ENCODE measurements at regions not wholly inside any gene's neighbourhood (a gene's known extent, or its start where the extent isn't known, plus 50 kb on each side); places are given as distances from the start of the nearest gene placed in this dataset.

DNA sequence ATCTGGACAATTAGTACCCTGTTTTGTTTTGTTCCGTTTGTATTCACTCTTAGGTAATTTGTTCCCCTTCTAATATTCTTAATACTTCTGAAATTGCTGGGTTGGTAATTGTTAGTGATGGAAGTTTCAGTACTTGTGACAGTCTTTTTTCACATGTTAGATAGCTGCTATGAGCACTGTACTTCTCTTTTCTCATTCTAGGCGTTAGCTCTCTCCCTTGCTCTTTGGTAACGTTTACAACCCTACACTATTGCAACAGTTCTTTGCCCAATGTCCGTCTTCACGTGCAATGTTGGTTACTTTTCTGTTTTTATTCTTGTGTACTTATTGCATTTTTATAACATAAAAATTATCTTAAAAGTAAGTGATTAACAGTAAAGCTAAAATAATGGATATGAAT is 1509.0 kb downstream of the MAT2B start:
- no peak overlapping the region for H3K4me3 ChIP-seq (replicated peaks; ENCODE audit: low read depth, low read length)
- no peak for DNase-seq (ENCODE audit: extremely low read depth, low read depth)
- TF ChIP-seq, protein P1, sequence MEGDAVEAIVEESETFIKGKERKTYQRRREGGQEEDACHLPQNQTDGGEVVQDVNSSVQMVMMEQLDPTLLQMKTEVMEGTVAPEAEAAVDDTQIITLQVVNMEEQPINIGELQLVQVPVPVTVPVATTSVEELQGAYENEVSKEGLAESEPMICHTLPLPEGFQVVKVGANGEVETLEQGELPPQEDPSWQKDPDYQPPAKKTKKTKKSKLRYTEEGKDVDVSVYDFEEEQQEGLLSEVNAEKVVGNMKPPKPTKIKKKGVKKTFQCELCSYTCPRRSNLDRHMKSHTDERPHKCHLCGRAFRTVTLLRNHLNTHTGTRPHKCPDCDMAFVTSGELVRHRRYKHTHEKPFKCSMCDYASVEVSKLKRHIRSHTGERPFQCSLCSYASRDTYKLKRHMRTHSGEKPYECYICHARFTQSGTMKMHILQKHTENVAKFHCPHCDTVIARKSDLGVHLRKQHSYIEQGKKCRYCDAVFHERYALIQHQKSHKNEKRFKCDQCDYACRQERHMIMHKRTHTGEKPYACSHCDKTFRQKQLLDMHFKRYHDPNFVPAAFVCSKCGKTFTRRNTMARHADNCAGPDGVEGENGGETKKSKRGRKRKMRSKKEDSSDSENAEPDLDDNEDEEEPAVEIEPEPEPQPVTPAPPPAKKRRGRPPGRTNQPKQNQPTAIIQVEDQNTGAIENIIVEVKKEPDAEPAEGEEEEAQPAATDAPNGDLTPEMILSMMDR (IDR thresholded peaks at IDR 0.05; ENCODE audit: low read depth, low read length, missing control alignments) = no peak

DNA sequence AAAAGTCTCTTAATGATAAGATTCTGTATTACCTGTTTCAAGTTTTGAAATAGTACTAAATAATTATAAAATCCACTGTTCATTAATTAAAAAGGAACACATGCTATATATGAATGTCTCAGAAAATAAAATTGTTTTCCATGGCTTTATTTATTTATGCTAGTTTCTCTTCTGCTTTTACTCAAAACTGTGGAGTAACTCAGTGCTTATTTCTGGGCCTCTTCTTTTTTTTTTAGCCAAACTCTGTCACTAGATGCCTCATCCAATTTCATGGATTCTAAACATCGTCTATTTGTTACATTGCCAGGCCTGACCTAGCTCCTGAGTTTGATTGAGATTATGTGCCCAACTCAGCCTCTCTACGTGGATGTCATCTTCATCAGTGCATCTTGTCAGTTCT is 1509.7 kb downstream of the MAT2B start:
- H3K4me3 ChIP-seq (replicated peaks; ENCODE audit: low read depth, low read length) = no peak overlapping the region
- TF ChIP-seq, protein P1 (IDR thresholded peaks at IDR 0.05; ENCODE audit: low read depth, low read length, missing control alignments) = no peak
- no peak for DNase-seq (ENCODE audit: extremely low read depth, low read depth)

DNA sequence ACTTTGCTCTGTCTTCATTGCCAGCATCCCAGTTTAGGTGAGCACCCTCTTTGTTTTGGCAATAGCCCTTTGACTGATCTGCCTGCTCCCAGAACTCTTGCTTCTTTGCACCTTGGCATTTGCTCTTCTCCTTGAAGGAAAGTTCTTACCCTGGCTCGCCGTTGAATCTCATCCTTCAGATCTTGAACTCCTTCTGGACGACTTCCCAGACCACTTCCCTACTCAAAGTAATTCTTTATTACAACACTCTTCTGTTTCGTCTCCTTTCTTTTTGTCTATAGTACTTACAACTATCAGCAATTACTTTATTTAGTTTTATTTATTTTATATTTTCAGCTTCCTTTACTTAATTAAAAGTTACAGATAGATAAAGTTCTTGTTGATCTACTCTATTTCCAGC is 1510.1 kb downstream of the MAT2B start:
- TF ChIP-seq, protein P1 (IDR thresholded peaks at IDR 0.05; ENCODE audit: low read depth, low read length, missing control alignments) = no peak
- H3K4me3 ChIP-seq (replicated peaks; ENCODE audit: low read depth, low read length) = no peak overlapping the region
- DNase-seq (ENCODE audit: extremely low read depth, low read depth) = no peak

DNA sequence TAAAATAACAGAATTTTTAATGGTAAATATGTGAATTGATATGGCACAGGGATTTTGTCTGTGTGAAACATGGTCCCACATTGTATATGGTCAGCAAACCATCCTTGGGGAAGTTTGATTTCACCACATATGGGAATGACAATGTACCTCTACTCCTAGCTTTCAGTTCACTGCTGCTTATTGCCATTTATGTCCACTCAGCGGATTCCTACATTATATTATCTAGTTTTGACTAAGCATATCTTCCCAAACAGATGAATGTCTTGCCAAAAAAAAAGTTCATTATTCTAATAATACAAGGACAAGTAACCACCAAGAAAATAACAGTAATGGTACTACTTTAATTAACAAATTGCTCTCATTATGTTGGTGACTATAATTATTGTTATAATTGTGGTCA is 1521.6 kb downstream of the MAT2B start:
- no peak for DNase-seq (ENCODE audit: extremely low read depth, low read depth)
- TF ChIP-seq, protein P1 (IDR thresholded peaks at IDR 0.05; ENCODE audit: low read depth, low read length, missing control alignments) = no peak
- H3K4me3 ChIP-seq (replicated peaks; ENCODE audit: low read depth, low read length) = no peak overlapping the region

DNA sequence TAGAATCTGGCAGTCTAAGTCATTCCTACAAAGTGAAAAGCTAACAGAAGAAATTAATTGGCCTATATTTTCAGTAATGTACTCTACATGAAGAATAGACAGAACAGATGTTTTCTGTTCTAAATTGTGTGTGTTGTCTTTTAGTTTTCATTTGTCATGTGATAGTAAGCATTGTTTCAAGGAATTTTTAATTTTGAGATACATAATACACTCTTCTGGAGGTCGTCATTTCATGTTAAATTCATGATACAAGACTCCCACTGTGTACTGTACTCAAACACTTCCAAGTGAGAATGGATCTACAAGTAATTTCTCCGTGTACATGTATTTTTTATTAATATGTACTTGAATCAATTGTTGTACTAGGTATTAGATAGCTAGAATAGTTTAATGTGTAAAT is 1522.9 kb downstream of the MAT2B start:
- no peak for DNase-seq (ENCODE audit: extremely low read depth, low read depth)
- H3K4me3 ChIP-seq (replicated peaks; ENCODE audit: low read depth, low read length) = no peak overlapping the region
- TF ChIP-seq, protein P1 (IDR thresholded peaks at IDR 0.05; ENCODE audit: low read depth, low read length, missing control alignments) = no peak

DNA sequence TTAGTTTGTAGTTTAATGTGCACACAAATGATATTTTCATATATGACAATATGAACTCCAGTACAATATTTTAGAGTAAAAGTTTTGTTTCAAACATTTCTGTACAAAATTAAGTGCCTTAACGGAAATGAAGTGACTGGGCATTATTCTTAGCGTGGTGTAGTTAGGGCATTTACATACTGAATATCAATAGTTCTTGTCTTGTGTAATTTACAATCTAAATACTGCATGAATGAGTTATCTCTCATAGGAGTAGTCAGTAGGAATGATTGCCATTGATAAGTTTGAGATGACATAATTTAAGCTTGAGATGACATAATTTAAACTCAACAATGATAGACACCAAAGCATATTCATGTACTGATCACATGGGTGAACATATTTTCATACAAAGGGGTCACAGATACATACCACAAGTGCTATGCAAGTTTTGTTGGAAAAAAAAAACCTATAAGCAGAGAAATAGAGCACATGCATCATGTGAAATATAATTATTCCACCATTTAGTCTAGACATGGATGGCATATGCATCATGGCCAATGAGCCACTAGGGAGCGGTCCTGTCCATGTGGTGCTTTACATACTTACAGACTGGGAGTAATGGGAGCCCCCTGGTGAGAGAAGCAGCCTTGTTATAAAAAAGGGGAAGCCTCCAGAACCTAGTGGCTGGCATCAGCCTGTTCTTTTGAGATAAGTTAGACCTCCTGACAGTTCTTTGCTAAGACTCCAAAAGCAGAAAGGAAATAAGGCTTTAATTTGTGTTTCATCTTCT is 1523.9 kb downstream of the MAT2B start:
- no peak overlapping the region for H3K4me3 ChIP-seq (replicated peaks; ENCODE audit: low read depth, low read length)
- no peak for DNase-seq (ENCODE audit: extremely low read depth, low read depth)
- TF ChIP-seq, protein P1 (IDR thresholded peaks at IDR 0.05; ENCODE audit: low read depth, low read length, missing control alignments) = no peak

DNA sequence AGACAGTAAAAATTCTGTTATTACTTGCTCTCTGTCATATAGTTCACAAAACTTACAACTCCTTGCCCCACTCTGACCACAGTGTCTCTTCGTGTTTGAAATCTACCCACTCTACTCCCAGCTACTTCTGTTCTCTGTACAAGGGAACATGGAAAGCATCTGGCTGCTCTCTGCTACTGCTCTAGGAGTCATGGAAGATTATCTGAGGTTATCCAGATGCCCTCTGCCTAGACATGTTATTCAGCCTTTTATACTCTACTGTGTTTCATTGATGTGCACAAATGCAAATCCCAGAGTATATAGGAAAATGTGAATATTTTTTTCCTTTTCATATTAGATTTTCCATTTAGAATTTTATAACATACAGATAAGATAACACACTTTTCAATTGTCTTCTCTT is 1525.6 kb downstream of the MAT2B start:
- no peak overlapping the region for H3K4me3 ChIP-seq (replicated peaks; ENCODE audit: low read depth, low read length)

More for the DNA sequence above, 1525.6 kb downstream of the MAT2B start:
- DNase-seq (ENCODE audit: extremely low read depth, low read depth) = no peak
- TF ChIP-seq, protein P1 (IDR thresholded peaks at IDR 0.05; ENCODE audit: low read depth, low read length, missing control alignments) = no peak
